ENCODE measurements at regions not wholly inside any gene's neighbourhood (a gene's known extent, or its start where the extent isn't known, plus 50 kb on each side); places are given as distances from the start of the nearest gene placed in this dataset.

- no peak overlapping the region for H3K4me3 ChIP-seq (ENCODE audit: low read depth, low read length)
- TF ChIP-seq, protein P1, sequence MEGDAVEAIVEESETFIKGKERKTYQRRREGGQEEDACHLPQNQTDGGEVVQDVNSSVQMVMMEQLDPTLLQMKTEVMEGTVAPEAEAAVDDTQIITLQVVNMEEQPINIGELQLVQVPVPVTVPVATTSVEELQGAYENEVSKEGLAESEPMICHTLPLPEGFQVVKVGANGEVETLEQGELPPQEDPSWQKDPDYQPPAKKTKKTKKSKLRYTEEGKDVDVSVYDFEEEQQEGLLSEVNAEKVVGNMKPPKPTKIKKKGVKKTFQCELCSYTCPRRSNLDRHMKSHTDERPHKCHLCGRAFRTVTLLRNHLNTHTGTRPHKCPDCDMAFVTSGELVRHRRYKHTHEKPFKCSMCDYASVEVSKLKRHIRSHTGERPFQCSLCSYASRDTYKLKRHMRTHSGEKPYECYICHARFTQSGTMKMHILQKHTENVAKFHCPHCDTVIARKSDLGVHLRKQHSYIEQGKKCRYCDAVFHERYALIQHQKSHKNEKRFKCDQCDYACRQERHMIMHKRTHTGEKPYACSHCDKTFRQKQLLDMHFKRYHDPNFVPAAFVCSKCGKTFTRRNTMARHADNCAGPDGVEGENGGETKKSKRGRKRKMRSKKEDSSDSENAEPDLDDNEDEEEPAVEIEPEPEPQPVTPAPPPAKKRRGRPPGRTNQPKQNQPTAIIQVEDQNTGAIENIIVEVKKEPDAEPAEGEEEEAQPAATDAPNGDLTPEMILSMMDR (IDR thresholded peaks at IDR 0.05; ENCODE audit: insufficient read depth, low read depth, low read length, missing control alignments) = no peak
- no peak for DNase-seq (ENCODE audit: low read depth)
Observed at GRCh38 chr7:68107261-68107660, 1110.6 kb downstream of the TYW1 start.

DNA sequence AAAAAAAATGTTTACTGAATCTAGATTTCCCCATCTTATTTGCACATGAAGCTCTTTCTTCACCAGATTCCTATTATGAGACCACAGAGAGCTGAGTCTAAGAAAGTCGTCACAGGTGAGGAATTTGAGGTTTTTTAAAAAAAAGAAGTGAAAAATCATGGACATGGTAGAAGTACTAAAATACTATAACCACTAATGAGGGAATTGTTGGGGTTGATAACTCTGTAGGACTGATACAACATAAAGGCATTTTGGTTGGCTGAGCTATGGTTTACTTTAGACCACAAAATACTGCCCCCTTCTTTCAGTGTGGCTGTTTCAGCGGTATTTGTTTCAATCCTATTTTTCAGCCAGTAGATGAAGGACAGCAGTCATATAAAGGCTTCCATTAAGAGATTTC is 1111.3 kb downstream of the TYW1 start:
- DNase-seq (ENCODE audit: low read depth) = no peak
- no peak overlapping the region for H3K4me3 ChIP-seq (ENCODE audit: low read depth, low read length)
- TF ChIP-seq, protein P1 (IDR thresholded peaks at IDR 0.05; ENCODE audit: insufficient read depth, low read depth, low read length, missing control alignments) = no peak

GRCh38 chr7:68109299-68109698 is 1112.7 kb downstream of the TYW1 start:
- no peak overlapping the region for H3K4me3 ChIP-seq (ENCODE audit: low read depth, low read length)
- TF ChIP-seq, protein P1 (IDR thresholded peaks at IDR 0.05; ENCODE audit: insufficient read depth, low read depth, low read length, missing control alignments) = no peak
- no peak for DNase-seq (ENCODE audit: low read depth)

- DNase-seq (ENCODE audit: low read depth) = no peak
- TF ChIP-seq, protein P1 (IDR thresholded peaks at IDR 0.05; ENCODE audit: insufficient read depth, low read depth, low read length, missing control alignments) = no peak
- H3K4me3 ChIP-seq (ENCODE audit: low read depth, low read length) = no peak overlapping the region
Observed at GRCh38 chr7:68119411-68119810, 1122.8 kb downstream of the TYW1 start.

DNA sequence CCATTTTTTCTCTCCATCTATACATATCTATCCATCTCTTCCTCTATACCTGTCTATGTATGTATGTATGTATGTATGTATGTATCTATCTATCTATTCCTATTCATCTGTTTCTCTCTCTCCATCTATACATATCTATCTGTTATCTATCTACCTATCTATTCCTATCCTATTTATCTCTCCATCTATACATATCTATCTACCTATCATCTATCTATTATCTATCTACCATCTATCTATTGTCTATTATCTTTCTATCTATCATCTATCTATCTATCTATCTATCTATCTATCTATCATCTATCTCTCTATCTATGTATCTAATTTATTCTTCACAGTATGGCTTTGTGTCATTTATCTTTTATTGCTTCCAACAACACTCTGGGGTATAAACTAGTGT is 1124.4 kb downstream of the TYW1 start:
- no peak for DNase-seq (ENCODE audit: low read depth)
- H3K4me3 ChIP-seq (ENCODE audit: low read depth, low read length) = no peak overlapping the region
- TF ChIP-seq, protein P1 (IDR thresholded peaks at IDR 0.05; ENCODE audit: insufficient read depth, low read depth, low read length, missing control alignments) = no peak

DNA sequence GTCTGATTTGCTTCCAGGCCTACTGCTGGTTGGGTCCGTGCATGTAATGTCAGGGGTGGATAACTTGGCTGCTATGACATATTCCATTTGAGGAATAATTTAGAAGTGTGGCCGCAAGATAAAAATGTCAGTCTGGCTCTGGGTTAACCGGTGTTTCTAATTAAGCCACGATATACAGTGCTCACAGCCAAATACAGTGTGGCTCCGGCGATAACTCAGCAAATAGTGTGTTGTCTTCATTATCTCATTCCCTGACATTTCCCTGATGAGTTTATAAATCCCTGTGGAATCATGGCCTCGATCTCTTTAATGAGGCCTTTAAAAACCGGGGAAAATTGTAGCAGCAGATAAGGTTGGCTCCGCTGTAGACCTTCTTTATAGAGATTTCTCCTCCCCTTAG is 1125.0 kb downstream of the TYW1 start:
- TF ChIP-seq, protein P1 (IDR thresholded peaks at IDR 0.05; ENCODE audit: insufficient read depth, low read depth, low read length, missing control alignments) = no peak
- no peak for DNase-seq (ENCODE audit: low read depth)
- H3K4me3 ChIP-seq (ENCODE audit: low read depth, low read length) = no peak overlapping the region

- no peak overlapping the region for H3K4me3 ChIP-seq (ENCODE audit: low read depth, low read length)
- TF ChIP-seq, protein P1 (IDR thresholded peaks at IDR 0.05; ENCODE audit: insufficient read depth, low read depth, low read length, missing control alignments) = no peak
- no peak for DNase-seq (ENCODE audit: low read depth)
Observed at GRCh38 chr7:68122801-68123200, 1126.2 kb downstream of the TYW1 start.

Data from GM12865 (cell line).